ENCODE measurements at regions not wholly inside any gene's neighbourhood (a gene's known extent, or its start where the extent isn't known, plus 50 kb on each side); places are given as distances from the start of the nearest gene placed in this dataset.

GRCh38 chr4:175033162-175033561 is 115.0 kb downstream of the ADAM29 start:
- CTCF ChIA-PET = no interaction called here
- intact Hi-C loops (cut with micrococcal nuclease) = no loop called here
- Mint-ChIP-seq H3K9me3 (peaks cover 6% of the 10 kb centered on the region), H3K27me3 (no peaks in the 10 kb centered on the region), H3K4me1 (ENCODE audit: low read depth) (no peaks in the 10 kb centered on the region), H3K36me3 (no peaks in the 10 kb centered on the region), H3K27ac (no peak overlapping the region), H3K4me3 (no peak overlapping the region)
- DNase-seq = no peak
- POLR2A ChIA-PET = no interaction called here

- DNase-seq = no peak
- intact Hi-C loops (cut with micrococcal nuclease) = no loop called here
- Mint-ChIP-seq H3K27ac (no peak overlapping the region), H3K9me3 (peaks cover 4% of the 10 kb centered on the region), H3K27me3 (no peaks in the 10 kb centered on the region), H3K4me3 (no peak overlapping the region), H3K4me1 (ENCODE audit: low read depth) (no peaks in the 10 kb centered on the region), H3K36me3 (no peaks in the 10 kb centered on the region)
- ChIA-PET POLR2A (no interaction called here), CTCF (no interaction called here)
Measured at GRCh38 chr4:175034007-175034406, 115.8 kb downstream of the ADAM29 start.

DNA sequence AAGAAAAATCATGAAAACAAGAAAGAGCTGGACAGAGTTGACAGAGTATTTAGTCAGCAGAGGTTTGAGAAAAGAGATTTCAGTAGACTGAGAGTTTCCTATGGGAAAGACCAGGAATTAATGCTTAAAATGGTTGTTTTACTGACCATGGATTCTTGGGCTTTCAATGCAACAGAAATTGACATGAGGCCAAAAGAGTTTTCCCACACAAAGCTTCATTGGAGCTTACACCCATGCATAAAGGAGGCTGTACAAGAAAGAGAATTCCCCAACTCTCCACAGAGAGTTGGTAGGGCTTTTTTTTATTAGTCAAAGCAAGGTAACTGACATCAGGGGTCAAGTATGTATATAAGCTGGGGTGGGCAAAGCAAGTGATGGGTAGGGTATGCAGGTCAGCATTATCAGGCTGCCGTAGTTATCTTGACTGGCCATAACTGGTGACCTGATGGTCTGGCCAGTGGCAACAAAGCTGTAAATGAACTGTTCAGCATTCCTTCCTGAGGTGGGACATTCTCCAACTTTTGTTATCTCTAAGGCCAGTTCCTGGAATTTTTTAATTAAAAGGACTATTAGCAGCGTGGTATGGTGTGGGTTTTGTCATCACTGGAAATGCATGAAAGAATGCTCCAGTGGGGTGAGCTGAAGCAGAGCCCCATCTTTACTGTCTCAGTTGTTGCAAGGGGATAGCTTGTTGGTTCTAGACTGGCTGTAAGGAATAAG is 117.0 kb downstream of the ADAM29 start:
- intact Hi-C loops (cut with micrococcal nuclease) = no loop called here
- CTCF ChIA-PET = no interaction called here
- H3K9me3 Mint-ChIP-seq = peaks cover 4% of the 10 kb centered on the region
- H3K27me3 Mint-ChIP-seq = no peaks in the 10 kb centered on the region
- H3K4me3 Mint-ChIP-seq = no peak overlapping the region
- no peaks in the 10 kb centered on the region for H3K36me3 Mint-ChIP-seq
- POLR2A ChIA-PET = no interaction called here
- no peak for DNase-seq
- H3K27ac Mint-ChIP-seq = no peak overlapping the region
- no peaks in the 10 kb centered on the region for H3K4me1 Mint-ChIP-seq (ENCODE audit: low read depth)

DNA sequence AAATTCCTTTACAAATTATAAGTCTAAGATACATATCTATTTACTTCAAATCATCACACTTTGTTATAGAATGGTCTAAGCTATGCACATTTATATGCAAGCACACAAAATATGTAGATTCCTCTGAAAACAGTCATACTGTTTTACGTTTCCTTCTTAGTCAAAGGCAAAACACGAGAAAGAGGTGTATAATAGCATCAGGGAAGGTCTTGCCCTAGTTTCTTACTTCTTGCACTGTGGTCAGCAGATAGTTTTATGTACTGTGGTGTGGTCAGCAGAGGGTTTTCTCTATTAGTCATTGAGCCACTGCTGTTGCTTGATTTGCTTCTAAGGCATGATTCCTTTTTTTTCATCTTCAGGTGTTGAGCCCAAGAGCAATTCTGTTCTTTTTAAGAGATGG is 117.7 kb downstream of the ADAM29 start:
- Mint-ChIP-seq H3K4me1 (ENCODE audit: low read depth) (no peaks in the 10 kb centered on the region), H3K4me3 (no peak overlapping the region), H3K27me3 (no peaks in the 10 kb centered on the region), H3K27ac (no peak overlapping the region), H3K9me3 (peaks cover 4% of the 10 kb centered on the region), H3K36me3 (no peaks in the 10 kb centered on the region)
- CTCF ChIA-PET = no interaction called here
- intact Hi-C loops (cut with micrococcal nuclease) = no loop called here
- POLR2A ChIA-PET = no interaction called here
- no peak for DNase-seq

GRCh38 chr4:175048111-175048784 is 130.1 kb downstream of the ADAM29 start:
- ChIA-PET POLR2A (no interaction called here), CTCF (no interaction called here)
- no peaks in the 10 kb centered on the region for H3K36me3 Mint-ChIP-seq
- H3K9me3 Mint-ChIP-seq = peaks cover 6% of the 10 kb centered on the region
- H3K27me3 Mint-ChIP-seq = no peaks in the 10 kb centered on the region
- no peak overlapping the region for H3K27ac Mint-ChIP-seq
- H3K4me3 Mint-ChIP-seq = no peak overlapping the region
- DNase-seq = no peak
- intact Hi-C loops (cut with micrococcal nuclease) = no loop called here
- no peaks in the 10 kb centered on the region for H3K4me1 Mint-ChIP-seq (ENCODE audit: low read depth)

- DNase-seq = no peak
- Mint-ChIP-seq H3K4me3 (no peak overlapping the region), H3K27me3 (no peaks in the 10 kb centered on the region), H3K4me1 (ENCODE audit: low read depth) (no peaks in the 10 kb centered on the region), H3K27ac (no peak overlapping the region), H3K9me3 (peaks cover 7% of the 10 kb centered on the region), H3K36me3 (no peaks in the 10 kb centered on the region)
- intact Hi-C loops (cut with micrococcal nuclease) = no loop called here
- ChIA-PET POLR2A (no interaction called here), CTCF (no interaction called here)
Measured at GRCh38 chr4:175048906-175049305, 130.7 kb downstream of the ADAM29 start.

DNA sequence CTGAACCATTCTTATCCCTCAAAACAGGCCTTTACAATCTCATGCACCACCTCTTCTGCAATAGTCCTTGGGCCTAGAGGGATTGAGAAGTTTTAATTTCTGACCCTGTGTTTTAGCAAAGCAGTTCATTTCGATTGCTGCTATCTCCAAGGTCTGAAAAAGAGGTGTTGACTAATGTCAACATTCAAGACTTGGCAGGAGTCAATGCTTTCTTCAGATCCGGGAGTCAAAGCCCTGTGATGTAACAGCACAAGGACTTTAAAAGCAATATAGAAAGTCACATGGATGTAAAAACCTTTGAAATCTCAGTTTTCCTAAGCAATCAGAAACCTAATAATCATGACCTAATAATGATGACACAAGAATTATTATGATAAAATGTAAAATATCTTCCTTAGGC is 133.8 kb downstream of the ADAM29 start:
- no peaks in the 10 kb centered on the region for H3K36me3 Mint-ChIP-seq
- H3K4me1 Mint-ChIP-seq (ENCODE audit: low read depth) = no peaks in the 10 kb centered on the region
- H3K4me3 Mint-ChIP-seq = no peak overlapping the region
- H3K9me3 Mint-ChIP-seq = peaks cover 4% of the 10 kb centered on the region
- CTCF ChIA-PET = no interaction called here
- no peaks in the 10 kb centered on the region for H3K27me3 Mint-ChIP-seq
- intact Hi-C loops (cut with micrococcal nuclease) = no loop called here
- DNase-seq = no peak
- no peak overlapping the region for H3K27ac Mint-ChIP-seq
- POLR2A ChIA-PET = no interaction called here

- intact Hi-C loops (cut with micrococcal nuclease) = no loop called here
- POLR2A ChIA-PET = no interaction called here
Measured at GRCh38 chr4:175054980-175055379, 136.8 kb downstream of the ADAM29 start.

GRCh38 chr4:175062183-175062592 is 144.0 kb downstream of the ADAM29 start:
- H3K36me3 Mint-ChIP-seq = no peaks in the 10 kb centered on the region
- no peaks in the 10 kb centered on the region for H3K4me1 Mint-ChIP-seq (ENCODE audit: low read depth)

More at GRCh38 chr4:175054980-175055379, 136.8 kb downstream of the ADAM29 start:
- DNase-seq = no peak
- H3K27ac Mint-ChIP-seq = no peak overlapping the region
- H3K27me3 Mint-ChIP-seq = no peaks in the 10 kb centered on the region
- peaks cover 9% of the 10 kb centered on the region for H3K9me3 Mint-ChIP-seq
- CTCF ChIA-PET = no interaction called here
- H3K36me3 Mint-ChIP-seq = no peaks in the 10 kb centered on the region
- no peaks in the 10 kb centered on the region for H3K4me1 Mint-ChIP-seq (ENCODE audit: low read depth)
- H3K4me3 Mint-ChIP-seq = no peak overlapping the region

DNA sequence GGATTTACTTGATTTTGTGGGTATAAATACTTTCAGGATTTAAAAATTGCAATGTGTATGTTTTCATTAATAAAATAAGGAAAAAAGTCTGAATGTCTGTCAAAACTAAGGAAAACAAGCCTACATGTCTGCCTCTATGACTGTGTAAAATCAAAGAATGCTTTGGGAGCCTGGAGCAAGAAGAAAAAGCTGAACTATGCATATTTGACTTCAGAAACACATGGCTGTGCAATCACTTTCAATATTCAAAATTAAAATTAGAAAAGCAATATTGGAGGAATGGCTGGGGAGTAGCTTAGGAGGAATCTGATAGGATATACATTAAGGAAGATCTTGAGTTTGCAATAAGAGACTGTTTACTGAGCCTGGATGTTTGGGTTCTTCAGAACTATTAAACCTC is 147.1 kb downstream of the ADAM29 start:
- Mint-ChIP-seq H3K36me3 (no peaks in the 10 kb centered on the region), H3K27me3 (no peaks in the 10 kb centered on the region), H3K4me1 (ENCODE audit: low read depth) (no peaks in the 10 kb centered on the region), H3K27ac (no peak overlapping the region), H3K9me3 (peaks cover 5% of the 10 kb centered on the region), H3K4me3 (no peak overlapping the region)
- ChIA-PET CTCF (no interaction called here), POLR2A (no interaction called here)
- intact Hi-C loops (cut with micrococcal nuclease) = no loop called here
- DNase-seq = no peak

More at GRCh38 chr4:175062183-175062592, 144.0 kb downstream of the ADAM29 start:
- CTCF ChIA-PET = no interaction called here
- DNase-seq = no peak
- Mint-ChIP-seq H3K27ac (no peak overlapping the region), H3K27me3 (no peaks in the 10 kb centered on the region), H3K9me3 (peaks cover 7% of the 10 kb centered on the region), H3K4me3 (no peak overlapping the region)
- intact Hi-C loops (cut with micrococcal nuclease) = no loop called here
- POLR2A ChIA-PET = no interaction called here

GRCh38 chr4:175066923-175067627 is 148.9 kb downstream of the ADAM29 start:
- Mint-ChIP-seq H3K9me3 (peaks cover 5% of the 10 kb centered on the region), H3K27me3 (no peaks in the 10 kb centered on the region), H3K4me1 (ENCODE audit: low read depth) (no peaks in the 10 kb centered on the region), H3K4me3 (no peak overlapping the region), H3K36me3 (no peaks in the 10 kb centered on the region), H3K27ac (no peak overlapping the region)
- POLR2A ChIA-PET = no interaction called here
- CTCF ChIA-PET = no interaction called here
- DNase-seq = no peak
- intact Hi-C loops (cut with micrococcal nuclease) = no loop called here

DNA sequence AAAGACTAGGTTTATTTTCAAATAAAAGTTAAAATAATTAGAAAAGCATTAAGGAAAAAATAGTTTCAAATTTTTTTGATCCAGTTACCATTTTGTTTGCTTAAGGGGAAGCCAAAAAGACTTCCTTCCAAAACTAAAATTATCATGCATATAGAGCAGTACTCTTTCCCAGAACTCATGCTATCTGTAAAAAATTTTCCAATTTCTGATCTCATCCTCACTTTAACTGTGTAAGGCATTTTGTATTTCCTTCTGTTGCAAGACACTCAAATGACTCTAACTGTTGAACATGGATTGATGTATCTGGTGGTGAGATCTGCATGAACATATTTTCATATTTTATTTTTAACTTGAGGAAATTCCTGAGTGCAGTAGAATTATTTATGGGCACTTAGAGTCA is 150.1 kb downstream of the ADAM29 start:
- Mint-ChIP-seq H3K27ac (no peak overlapping the region), H3K9me3 (peaks cover 7% of the 10 kb centered on the region), H3K4me1 (ENCODE audit: low read depth) (no peaks in the 10 kb centered on the region), H3K4me3 (no peak overlapping the region), H3K36me3 (no peaks in the 10 kb centered on the region), H3K27me3 (no peaks in the 10 kb centered on the region)
- intact Hi-C loops (cut with micrococcal nuclease) = no loop called here
- no peak for DNase-seq
- POLR2A ChIA-PET = no interaction called here
- CTCF ChIA-PET = no interaction called here

- ChIA-PET POLR2A (no interaction called here), CTCF (no interaction called here)
- Mint-ChIP-seq H3K27me3 (no peaks in the 10 kb centered on the region), H3K9me3 (peaks cover 12% of the 10 kb centered on the region), H3K27ac (no peak overlapping the region), H3K4me1 (ENCODE audit: low read depth) (no peaks in the 10 kb centered on the region), H3K4me3 (no peak overlapping the region), H3K36me3 (no peaks in the 10 kb centered on the region)
- intact Hi-C loops (cut with micrococcal nuclease) = no loop called here
- DNase-seq = no peak
Measured at GRCh38 chr4:175070444-175070843, 152.3 kb downstream of the ADAM29 start.
